GM12878 (cell line): ENCODE measurements at regions not wholly inside any gene's neighbourhood (a gene's known extent, or its start where the extent isn't known, plus 50 kb on each side); places are given as distances from the start of the nearest gene placed in this dataset.

Source experiments
- BCL11A ChIP-seq: IDR thresholded peaks from 2 replicates; pipeline ENCODE4 v1.6.1; 2011; ENCODE audit warnings: low read depth, low read length
- BCL3 ChIP-seq: IDR thresholded peaks from 2 replicates; pipeline ENCODE4 v1.6.1; 2011; ENCODE audit warnings: borderline replicate concordance, low read depth, mild to moderate bottlenecking, moderate library complexity, low read length; ENCODE audit not compliant: insufficient read depth, poor library complexity, severe bottlenecking
- EZH2 ChIP-seq: IDR thresholded peaks from 2 replicates; pipeline ENCODE4 v1.6.1; 2012; ENCODE audit warnings: low read depth, mild to moderate bottlenecking, control low read depth, inconsistent platforms, low read length, borderline replicate concordance; ENCODE audit not compliant: control insufficient read depth
- IRF5 ChIP-seq: fragments of 450-650 bp; IDR thresholded peaks from 2 replicates; pipeline ENCODE4 v1.6.1; 2017; ENCODE audit warnings: borderline replicate concordance
- KAT2A ChIP-seq: conservative IDR thresholded peaks from 2 replicates; pipeline ENCODE4 v1.6.1; 2011; ENCODE audit warnings: low read depth, low read length; ENCODE audit not compliant: control insufficient read depth
- MLLT1 ChIP-seq: fragments of 450-650 bp; IDR thresholded peaks from 2 replicates; pipeline ENCODE4 v1.6.1; 2016; ENCODE audit warnings: mild to moderate bottlenecking
- MTA2 ChIP-seq: fragments of 450-650 bp; IDR thresholded peaks from 2 replicates; pipeline ENCODE4 v1.6.1; 2016; ENCODE audit warnings: low read depth, mild to moderate bottlenecking, moderate library complexity
- NFXL1 ChIP-seq: fragments of 450-650 bp; IDR thresholded peaks from 2 replicates; pipeline ENCODE4 v1.6.1; 2017; ENCODE audit warnings: antibody characterized with exemption, mild to moderate bottlenecking, borderline replicate concordance
- NFYA ChIP-seq: IDR thresholded peaks from 2 replicates; pipeline ENCODE4 v1.6.1; 2011; ENCODE audit warnings: low read depth, mild to moderate bottlenecking, low read length, improper control_type of control experiment, borderline replicate concordance
- NKRF ChIP-seq: fragments of 450-650 bp; conservative IDR thresholded peaks from 2 replicates; pipeline ENCODE4 v1.6.1; 2017; ENCODE audit warnings: mild to moderate bottlenecking, moderate library complexity
- RFX5 ChIP-seq: IDR thresholded peaks from 2 replicates; pipeline ENCODE4 v1.6.1; 2011; ENCODE audit warnings: low read depth, low read length, improper control_type of control experiment
- SKIL ChIP-seq: fragments of 450-650 bp; IDR thresholded peaks from 2 replicates; pipeline ENCODE4 v1.6.1; 2017; ENCODE audit warnings: mild to moderate bottlenecking, low read depth, inconsistent platforms; ENCODE audit not compliant: poor library complexity, severe bottlenecking
- SMARCA5 ChIP-seq: fragments of 450-650 bp; IDR thresholded peaks from 2 replicates; pipeline ENCODE4 v1.6.1; 2017; ENCODE audit warnings: mild to moderate bottlenecking
- SP1 ChIP-seq: IDR thresholded peaks from one replicate; pipeline ENCODE4 v1.6.1; 2011; ENCODE audit warnings: low read depth, low read length
- STAT3 ChIP-seq: IDR thresholded peaks from 2 replicates; pipeline ENCODE4 v1.6.1; 2011; ENCODE audit warnings: low read depth, low read length, improper control_type of control experiment
- TAF1 ChIP-seq: IDR thresholded peaks from 2 replicates; pipeline ENCODE4 v1.6.1; 2011; ENCODE audit warnings: mild to moderate bottlenecking, low read depth, low read length, borderline replicate concordance
- ZNF687 ChIP-seq: fragments of 450-650 bp; IDR thresholded peaks from 2 replicates; pipeline ENCODE4 v1.6.1; 2017; ENCODE audit warnings: mild to moderate bottlenecking, moderate library complexity

- TF ChIP-seq BCL3 (no peak), RFX5 (no peak), BCL11A (0 out of 2 replicates have a peak, but pooled peaks have one; percentile 54), IRF5 (no peak), TAF1 (no peak), NFYA (no peak), SP1 (no peak), NKRF (no peak), SKIL (no peak), EZH2 (no peak), ZNF687 (no peak), MTA2 (peak; percentile 74; the same call in 1 of the 2 replicates), SMARCA5 (no peak), MLLT1 (no peak), STAT3 (no peak), KAT2A (no peak), NFXL1 (no peak)
These were observed 57.2 kb upstream of the PUDP start (continued) for GRCh38 chrX:7205037-7205577.
